PFSK-1 (cell line): ENCODE measurements at regions not wholly inside any gene's neighbourhood (a gene's known extent, or its start where the extent isn't known, plus 50 kb on each side); places are given as distances from the start of the nearest gene placed in this dataset.

Source experiments
- FOXP2 ChIP-seq: optimal IDR thresholded peaks from 2 replicates; pipeline ENCODE3; 2011; ENCODE audit warnings: borderline replicate concordance, control low read depth, inconsistent platforms; ENCODE audit not compliant: insufficient read depth; ENCODE audit errors: extremely low read length, extremely low read depth
- POLR2AphosphoS5 ChIP-seq: IDR thresholded peaks from 2 replicates; pipeline ENCODE4 v1.6.1; 2012; ENCODE audit warnings: low read depth, mild to moderate bottlenecking, control low read depth, low read length, moderate library complexity
- REST ChIP-seq, 2 experiments: IDR thresholded peaks; 2 replicates each; pipeline versions ENCODE4 v1.6.1 to v1.8.0; 2011 to 2012; ENCODE audit warnings: low read depth in 2 of 2, low read length in 2 of 2, control low read depth in 1 of 2, inconsistent platforms in 1 of 2, mild to moderate bottlenecking in 1 of 2, moderate library complexity in 1 of 2; ENCODE audit not compliant: insufficient read depth in 1 of 2
- SIN3A ChIP-seq: IDR thresholded peaks from 2 replicates; pipeline ENCODE4 v1.6.1; 2012; ENCODE audit warnings: mild to moderate bottlenecking, low read length, moderate library complexity, borderline replicate concordance; ENCODE audit not compliant: insufficient read depth
- TAF1 ChIP-seq: IDR thresholded peaks from 2 replicates; pipeline ENCODE4 v1.6.1; 2012; ENCODE audit warnings: low read length, control low read depth, borderline replicate concordance; ENCODE audit not compliant: insufficient read depth

- TF ChIP-seq TAF1 = no peak
- TF ChIP-seq SIN3A = no peak
- no peak for TF ChIP-seq FOXP2
- TF ChIP-seq POLR2AphosphoS5 = no peak
- TF ChIP-seq REST (IDR thresholded peaks at IDR 0.05; ENCODE audit: insufficient read depth in 1 of 2, low read depth in 2 of 2, low read length in 2 of 2) = no peak
Observed at GRCh38 chrX:6981718-6982406, 165.7 kb upstream of the STS start.
